ENCODE measurements at regions not wholly inside any gene's neighbourhood (a gene's known extent, or its start where the extent isn't known, plus 50 kb on each side); places are given as distances from the start of the nearest gene placed in this dataset.

DNA sequence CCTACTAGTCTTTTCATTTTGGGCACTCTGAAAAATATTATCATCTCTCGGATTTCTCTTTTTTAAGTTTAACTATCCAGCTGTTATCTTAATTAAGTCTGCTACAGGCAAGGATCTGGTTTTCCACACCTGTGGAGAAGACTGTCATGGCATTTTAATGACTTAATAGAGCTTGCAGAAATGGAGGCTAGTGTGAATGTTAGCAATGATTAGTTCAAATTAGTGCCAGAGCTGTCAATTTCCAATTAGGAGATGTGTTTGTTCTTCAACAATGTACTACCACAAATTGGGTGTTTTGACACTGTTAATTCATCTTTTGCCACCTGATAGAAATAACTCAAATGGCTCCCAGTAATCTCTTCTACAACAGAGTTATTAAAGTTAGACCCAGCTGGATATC, 2023.0 kb upstream of the CDH9 start:
- Mint-ChIP-seq H3K9me3 (ENCODE audit: low read depth, unreplicated experiment) (peaks cover 3% of the 10 kb centered on the region), H3K4me1 (ENCODE audit: low read depth, unreplicated experiment) (no peaks in the 10 kb centered on the region), H3K36me3 (ENCODE audit: insufficient read depth, unreplicated experiment) (no peaks in the 10 kb centered on the region), H3K27ac (ENCODE audit: unreplicated experiment) (no peak overlapping the region), H3K27me3 (ENCODE audit: unreplicated experiment) (no peaks in the 10 kb centered on the region), H3K4me3 (ENCODE audit: low read depth, unreplicated experiment) (no peak overlapping the region)
- CTCF ChIA-PET = no interaction called here
- DNase-seq = no peak
- TF ChIP-seq, protein P1, sequence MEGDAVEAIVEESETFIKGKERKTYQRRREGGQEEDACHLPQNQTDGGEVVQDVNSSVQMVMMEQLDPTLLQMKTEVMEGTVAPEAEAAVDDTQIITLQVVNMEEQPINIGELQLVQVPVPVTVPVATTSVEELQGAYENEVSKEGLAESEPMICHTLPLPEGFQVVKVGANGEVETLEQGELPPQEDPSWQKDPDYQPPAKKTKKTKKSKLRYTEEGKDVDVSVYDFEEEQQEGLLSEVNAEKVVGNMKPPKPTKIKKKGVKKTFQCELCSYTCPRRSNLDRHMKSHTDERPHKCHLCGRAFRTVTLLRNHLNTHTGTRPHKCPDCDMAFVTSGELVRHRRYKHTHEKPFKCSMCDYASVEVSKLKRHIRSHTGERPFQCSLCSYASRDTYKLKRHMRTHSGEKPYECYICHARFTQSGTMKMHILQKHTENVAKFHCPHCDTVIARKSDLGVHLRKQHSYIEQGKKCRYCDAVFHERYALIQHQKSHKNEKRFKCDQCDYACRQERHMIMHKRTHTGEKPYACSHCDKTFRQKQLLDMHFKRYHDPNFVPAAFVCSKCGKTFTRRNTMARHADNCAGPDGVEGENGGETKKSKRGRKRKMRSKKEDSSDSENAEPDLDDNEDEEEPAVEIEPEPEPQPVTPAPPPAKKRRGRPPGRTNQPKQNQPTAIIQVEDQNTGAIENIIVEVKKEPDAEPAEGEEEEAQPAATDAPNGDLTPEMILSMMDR (IDR thresholded peaks at IDR 0.05; ENCODE audit: unreplicated experiment) = no peak
- intact Hi-C loops (cut with micrococcal nuclease; ENCODE audit: unreplicated experiment) = no loop called here
- BruUV-seq (replicated peaks) = no TSS peak

DNA sequence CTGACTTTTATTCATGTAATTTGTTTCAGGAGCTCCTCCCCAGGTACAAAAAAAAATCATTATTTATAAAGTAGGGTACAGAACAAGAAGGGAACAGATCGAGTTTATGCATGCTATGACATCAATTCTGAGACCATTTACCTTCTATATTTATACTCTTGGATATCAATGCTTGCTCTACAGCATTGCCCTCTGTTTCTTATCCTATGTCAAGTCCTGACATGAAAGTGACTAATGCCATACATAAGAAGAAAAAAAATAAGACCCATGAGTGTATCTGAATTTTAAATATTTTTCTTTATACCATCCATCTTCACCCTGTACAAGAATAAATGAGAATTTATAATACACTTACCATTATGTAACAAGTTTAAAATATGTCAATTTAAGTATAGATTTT, 2016.3 kb upstream of the CDH9 start:
- H3K36me3 Mint-ChIP-seq (ENCODE audit: insufficient read depth, unreplicated experiment) = no peaks in the 10 kb centered on the region
- H3K9me3 Mint-ChIP-seq (ENCODE audit: low read depth, unreplicated experiment) = no peaks in the 10 kb centered on the region
- H3K27ac Mint-ChIP-seq (ENCODE audit: unreplicated experiment) = no peak overlapping the region
- DNase-seq = no peak
- H3K4me1 Mint-ChIP-seq (ENCODE audit: low read depth, unreplicated experiment) = no peaks in the 10 kb centered on the region
- H3K4me3 Mint-ChIP-seq (ENCODE audit: low read depth, unreplicated experiment) = no peak overlapping the region
- H3K27me3 Mint-ChIP-seq (ENCODE audit: unreplicated experiment) = no peaks in the 10 kb centered on the region
- TF ChIP-seq, protein P1 (IDR thresholded peaks at IDR 0.05; ENCODE audit: unreplicated experiment) = no peak
- BruUV-seq (replicated peaks) = no TSS peak
- intact Hi-C loops (cut with micrococcal nuclease; ENCODE audit: unreplicated experiment) = no loop called here
- CTCF ChIA-PET = no interaction called here

DNA sequence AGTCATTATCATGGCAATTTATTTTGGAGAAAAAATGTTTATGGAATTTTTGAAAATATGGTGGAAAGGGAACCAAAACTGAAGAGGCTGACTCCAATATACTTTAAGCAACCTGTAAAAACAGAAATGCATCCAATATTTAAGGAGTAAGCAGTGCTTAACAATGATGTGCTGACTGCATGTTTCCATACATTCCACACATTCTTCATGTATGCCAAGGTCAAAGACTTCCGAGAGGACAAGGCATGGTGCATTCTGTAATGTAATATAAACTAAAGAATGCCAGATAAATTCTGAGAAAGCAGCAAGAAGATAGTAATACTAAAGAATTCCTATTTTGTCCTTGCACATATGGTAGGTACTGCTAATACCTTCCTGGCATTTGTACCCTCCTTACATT, 2015.9 kb upstream of the CDH9 start:
- intact Hi-C loops (cut with micrococcal nuclease; ENCODE audit: unreplicated experiment) = no loop called here
- Mint-ChIP-seq H3K9me3 (ENCODE audit: low read depth, unreplicated experiment) (no peaks in the 10 kb centered on the region), H3K27me3 (ENCODE audit: unreplicated experiment) (no peaks in the 10 kb centered on the region), H3K36me3 (ENCODE audit: insufficient read depth, unreplicated experiment) (no peaks in the 10 kb centered on the region), H3K4me3 (ENCODE audit: low read depth, unreplicated experiment) (no peak overlapping the region), H3K4me1 (ENCODE audit: low read depth, unreplicated experiment) (no peaks in the 10 kb centered on the region), H3K27ac (ENCODE audit: unreplicated experiment) (no peak overlapping the region)
- TF ChIP-seq, protein P1 (IDR thresholded peaks at IDR 0.05; ENCODE audit: unreplicated experiment) = no peak
- no peak for DNase-seq
- no TSS peak for BruUV-seq (replicated peaks)
- CTCF ChIA-PET = no interaction called here

DNA sequence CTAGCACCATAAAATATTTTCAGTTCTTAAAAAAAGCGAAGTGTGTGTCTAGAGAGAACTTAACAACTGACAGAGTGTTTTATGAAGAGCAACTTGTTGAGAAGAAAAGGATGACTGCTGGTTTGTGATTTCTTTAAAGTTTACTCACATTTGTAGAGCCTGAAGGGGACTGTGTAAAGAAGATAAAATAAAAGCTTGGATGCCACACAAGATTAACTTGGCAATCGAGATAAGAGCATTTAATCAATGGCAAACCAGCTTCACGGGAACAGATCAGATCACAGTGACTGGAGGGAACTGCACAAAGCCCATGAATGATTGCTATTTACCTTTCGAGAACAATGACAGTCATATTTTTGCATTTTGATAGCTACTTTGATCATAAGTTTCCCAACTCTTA, 2013.1 kb upstream of the CDH9 start:
- Mint-ChIP-seq H3K27me3 (ENCODE audit: unreplicated experiment) (no peaks in the 10 kb centered on the region), H3K27ac (ENCODE audit: unreplicated experiment) (no peak overlapping the region), H3K36me3 (ENCODE audit: insufficient read depth, unreplicated experiment) (no peaks in the 10 kb centered on the region), H3K4me1 (ENCODE audit: low read depth, unreplicated experiment) (no peaks in the 10 kb centered on the region), H3K9me3 (ENCODE audit: low read depth, unreplicated experiment) (no peaks in the 10 kb centered on the region), H3K4me3 (ENCODE audit: low read depth, unreplicated experiment) (no peak overlapping the region)
- CTCF ChIA-PET = no interaction called here
- no TSS peak for BruUV-seq (replicated peaks)
- no peak for DNase-seq
- TF ChIP-seq, protein P1 (IDR thresholded peaks at IDR 0.05; ENCODE audit: unreplicated experiment) = no peak
- intact Hi-C loops (cut with micrococcal nuclease; ENCODE audit: unreplicated experiment) = no loop called here

DNA sequence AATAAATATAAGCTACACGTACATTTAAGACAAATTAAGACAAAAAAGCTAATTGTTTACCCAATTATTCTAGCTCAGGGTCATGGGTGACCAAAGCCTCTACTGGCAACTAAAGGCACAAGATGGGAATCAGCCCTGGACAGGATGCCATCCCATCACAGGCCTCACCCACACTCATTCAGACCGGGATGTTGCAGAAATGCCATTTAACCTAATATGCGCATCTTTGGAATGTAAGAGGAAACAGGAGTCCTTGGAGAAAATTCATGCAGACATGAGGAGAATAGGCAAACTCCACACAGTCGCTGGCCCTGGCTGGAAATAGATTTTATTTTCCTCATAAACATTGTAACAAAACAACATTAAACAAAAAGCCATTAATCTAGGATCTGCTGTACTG, 2003.8 kb upstream of the CDH9 start:
- no peak for DNase-seq
- Mint-ChIP-seq H3K4me3 (ENCODE audit: low read depth, unreplicated experiment) (no peak overlapping the region), H3K36me3 (ENCODE audit: insufficient read depth, unreplicated experiment) (no peaks in the 10 kb centered on the region), H3K27ac (ENCODE audit: unreplicated experiment) (no peak overlapping the region), H3K27me3 (ENCODE audit: unreplicated experiment) (no peaks in the 10 kb centered on the region), H3K9me3 (ENCODE audit: low read depth, unreplicated experiment) (peaks cover 2% of the 10 kb centered on the region), H3K4me1 (ENCODE audit: low read depth, unreplicated experiment) (no peaks in the 10 kb centered on the region)
- no TSS peak for BruUV-seq (replicated peaks)
- TF ChIP-seq, protein P1 (IDR thresholded peaks at IDR 0.05; ENCODE audit: unreplicated experiment) = no peak
- intact Hi-C loops (cut with micrococcal nuclease; ENCODE audit: unreplicated experiment) = no loop called here
- CTCF ChIA-PET = interaction anchor here (0.5 to 0.6 kb wide), 2 partner anchors 152 to 385 kb away, joined by 4 read pairs; no protein-coding TSS in a partner anchor
